ENCODE measurements at regions not wholly inside any gene's neighbourhood (a gene's known extent, or its start where the extent isn't known, plus 50 kb on each side); places are given as distances from the start of the nearest gene placed in this dataset.

GRCh38 chr11:26084313-26084712 is 247.6 kb upstream of the ANO3 start:
- Mint-ChIP-seq H3K4me3 (no peak overlapping the region), H3K27ac (no peak overlapping the region), H3K36me3 (ENCODE audit: low read depth) (no peaks in the 10 kb centered on the region), H3K4me1 (no peaks in the 10 kb centered on the region; the same call in 2 of the 3 replicates), H3K9me3 (no peaks in the 10 kb centered on the region), H3K27me3 (ENCODE audit: insufficient read depth, low read depth, poor library complexity) (peaks cover 1% of the 10 kb centered on the region)
- no peak overlapping the region for H3K27ac ChIP-seq (ENCODE audit: low read depth)
- TF ChIP-seq POLR2AphosphoS5 (IDR thresholded peaks at IDR 0.05; ENCODE audit: low read depth), result no peak
- no peak for TF ChIP-seq ETS1 (IDR thresholded peaks at IDR 0.05)
- no peak for TF ChIP-seq EZH2phosphoT487 (IDR thresholded peaks at IDR 0.05; ENCODE audit: unreplicated experiment)
- no peak for TF ChIP-seq EZH2 (IDR thresholded peaks at IDR 0.05; ENCODE audit: low read depth, unreplicated experiment)
- no peak for TF ChIP-seq STAT1 (IDR thresholded peaks at IDR 0.05; ENCODE audit: unreplicated experiment)
- TF ChIP-seq ZNF462 (CRISPR knock-in tag; IDR thresholded peaks at IDR 0.05), result no peak
- no peak for TF ChIP-seq ZNF331 (CRISPR knock-in tag; IDR thresholded peaks at IDR 0.05; ENCODE audit: low read depth)
- TF ChIP-seq ZNF114 (CRISPR knock-in tag; IDR thresholded peaks at IDR 0.05), result no peak
- TF ChIP-seq JUNB (IDR thresholded peaks at IDR 0.05; ENCODE audit: unreplicated experiment), result no peak
- no peak for TF ChIP-seq REST (IDR thresholded peaks at IDR 0.05; ENCODE audit: unreplicated experiment)
- no peak for TF ChIP-seq NANOG (IDR thresholded peaks at IDR 0.05; ENCODE audit: borderline replicate concordance)
- ATAC-seq, result no peak
- no peak overlapping the region for H3K4me2 ChIP-seq
- H3K27me3 ChIP-seq (ENCODE audit: insufficient read depth), result no peaks in the 10 kb centered on the region
- no peaks in the 10 kb centered on the region for H3K36me3 ChIP-seq (ENCODE audit: insufficient read depth)
- no peaks in the 10 kb centered on the region for H3K9me2 ChIP-seq (ENCODE audit: insufficient read depth)
- H3K4me3 ChIP-seq, result no peak overlapping the region
- no peak overlapping the region for H2AFZ ChIP-seq
- H4K20me1 ChIP-seq (replicated peaks; ENCODE audit: insufficient read depth), result no peaks in the 10 kb centered on the region
- no peaks in the 10 kb centered on the region for H3K79me2 ChIP-seq (replicated peaks; ENCODE audit: insufficient read depth)
- no peak for DNase-seq (ENCODE audit: low spot score)
- peaks cover 2% of the 10 kb centered on the region for H3K4me1 ChIP-seq (ENCODE audit: insufficient read depth)
- no peaks in the 10 kb centered on the region for H3F3A ChIP-seq (replicated peaks; ENCODE audit: low read depth)

All from GM23338 (cell line).